ENCODE measurements at regions not wholly inside any gene's neighbourhood (a gene's known extent, or its start where the extent isn't known, plus 50 kb on each side); places are given as distances from the start of the nearest gene placed in this dataset.

DNA sequence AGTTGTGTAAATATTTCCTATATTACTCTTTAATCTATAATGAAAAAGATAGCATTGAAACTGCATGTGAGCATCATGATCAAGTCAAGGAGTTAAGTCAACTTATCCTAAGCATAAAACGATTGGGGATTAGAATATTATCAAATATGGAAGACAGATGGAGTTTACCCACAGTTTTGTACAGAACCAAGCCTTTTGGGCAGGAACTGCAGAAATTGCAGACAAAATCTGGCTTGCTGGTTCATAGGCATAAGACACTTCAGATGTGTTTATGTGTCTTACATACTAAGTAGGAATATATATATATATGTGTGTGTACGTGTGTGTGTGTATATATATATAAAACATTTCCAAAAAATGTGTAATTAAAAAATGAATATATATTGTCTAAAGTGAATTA is 375.4 kb upstream of the TPK1 start:
- no peak overlapping the region for H3K27ac ChIP-seq (ENCODE audit: low read depth, low read length)
- H3K9me3 ChIP-seq (ENCODE audit: control insufficient read depth, insufficient read depth, low read depth, low read length), result no peaks in the 10 kb centered on the region
- H3K4me3 ChIP-seq (ENCODE audit: low read depth, low read length), result no peak overlapping the region
- no peak overlapping the region for H3K9ac ChIP-seq (ENCODE audit: low read length)
- H3K27me3 ChIP-seq (ENCODE audit: control insufficient read depth, insufficient read depth, low read length), result no peaks in the 10 kb centered on the region
- no peaks in the 10 kb centered on the region for H3K4me1 ChIP-seq (ENCODE audit: control insufficient read depth, insufficient read depth, low read length)
- no peaks in the 10 kb centered on the region for H3K36me3 ChIP-seq (ENCODE audit: control insufficient read depth, insufficient read depth, low read length)

DNA sequence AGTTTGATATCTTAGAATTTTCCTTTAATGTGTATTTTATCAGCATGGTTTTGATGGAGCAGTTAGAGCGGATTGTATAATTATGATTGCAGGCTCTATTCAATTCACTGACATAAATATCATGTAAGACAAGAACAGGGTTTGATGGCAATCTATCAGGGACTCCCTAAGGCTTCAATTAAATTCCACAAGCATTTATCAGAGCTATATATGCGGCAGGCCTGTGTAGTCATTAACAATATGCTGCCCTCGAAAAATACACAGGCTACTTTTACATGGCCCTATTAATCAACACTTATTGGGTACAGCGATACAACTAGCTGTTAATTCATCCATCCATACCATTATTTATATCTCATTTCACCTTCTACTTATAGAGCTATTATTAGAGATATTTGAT is 358.1 kb upstream of the TPK1 start:
- H3K27me3 ChIP-seq (ENCODE audit: control insufficient read depth, insufficient read depth, low read length), result no peaks in the 10 kb centered on the region
- H3K36me3 ChIP-seq (ENCODE audit: control insufficient read depth, insufficient read depth, low read length), result no peaks in the 10 kb centered on the region
- no peaks in the 10 kb centered on the region for H3K4me1 ChIP-seq (ENCODE audit: control insufficient read depth, insufficient read depth, low read length)
- no peak overlapping the region for H3K4me3 ChIP-seq (ENCODE audit: low read depth, low read length)
- H3K9ac ChIP-seq (ENCODE audit: low read length), result no peak overlapping the region
- H3K9me3 ChIP-seq (ENCODE audit: control insufficient read depth, insufficient read depth, low read depth, low read length), result no peaks in the 10 kb centered on the region
- H3K27ac ChIP-seq (ENCODE audit: low read depth, low read length), result no peak overlapping the region

DNA sequence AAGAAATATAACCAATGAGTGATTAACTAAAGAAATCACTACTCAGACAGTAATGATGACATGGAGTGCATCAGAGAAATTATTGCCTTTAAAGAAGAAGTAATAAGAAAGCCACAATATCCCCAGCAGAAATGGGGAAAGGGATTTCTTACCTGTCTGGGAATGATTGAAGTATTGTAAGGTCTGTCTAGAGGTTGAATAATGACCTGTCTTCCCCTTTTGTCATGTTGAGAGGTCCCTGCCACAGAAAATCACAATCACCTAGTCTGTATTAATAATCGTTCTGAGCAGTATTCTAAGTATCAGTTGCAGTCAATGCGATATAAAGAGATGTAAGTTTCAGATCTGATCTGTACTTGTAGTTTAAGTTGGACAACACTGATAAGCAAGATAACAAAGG is 349.1 kb upstream of the TPK1 start:
- Histone ChIP-seq H3K4me3 (ENCODE audit: low read depth, low read length) (no peak overlapping the region), H3K27me3 (ENCODE audit: control insufficient read depth, insufficient read depth, low read length) (no peaks in the 10 kb centered on the region), H3K27ac (ENCODE audit: low read depth, low read length) (no peak overlapping the region), H3K9ac (ENCODE audit: low read length) (no peak overlapping the region), H3K36me3 (ENCODE audit: control insufficient read depth, insufficient read depth, low read length) (no peaks in the 10 kb centered on the region), H3K4me1 (ENCODE audit: control insufficient read depth, insufficient read depth, low read length) (no peaks in the 10 kb centered on the region), H3K9me3 (ENCODE audit: control insufficient read depth, insufficient read depth, low read depth, low read length) (no peaks in the 10 kb centered on the region)

DNA sequence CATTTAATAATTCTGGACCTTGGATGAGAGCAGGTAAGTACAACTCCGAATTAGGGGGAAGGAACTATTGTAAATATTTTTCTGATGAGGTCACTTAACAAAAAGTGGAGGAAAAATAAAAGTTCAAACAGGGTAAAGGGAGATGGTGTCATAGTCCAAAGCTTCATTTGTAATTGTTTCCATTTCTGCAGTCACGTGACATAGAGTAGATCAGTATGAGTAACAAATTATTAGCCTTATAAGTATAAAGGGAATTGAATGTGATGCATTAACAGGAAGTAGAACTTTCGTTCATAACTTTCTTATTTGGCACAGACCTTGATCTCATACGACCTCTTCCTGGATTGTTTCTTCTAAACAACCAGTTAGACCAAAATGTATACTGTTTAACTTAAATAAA is 347.2 kb upstream of the TPK1 start:
- no peaks in the 10 kb centered on the region for H3K9me3 ChIP-seq (ENCODE audit: control insufficient read depth, insufficient read depth, low read depth, low read length)
- no peak overlapping the region for H3K9ac ChIP-seq (ENCODE audit: low read length)
- no peak overlapping the region for H3K27ac ChIP-seq (ENCODE audit: low read depth, low read length)
- H3K4me1 ChIP-seq (ENCODE audit: control insufficient read depth, insufficient read depth, low read length), result no peaks in the 10 kb centered on the region
- H3K4me3 ChIP-seq (ENCODE audit: low read depth, low read length), result no peak overlapping the region
- H3K36me3 ChIP-seq (ENCODE audit: control insufficient read depth, insufficient read depth, low read length), result no peaks in the 10 kb centered on the region
- H3K27me3 ChIP-seq (ENCODE audit: control insufficient read depth, insufficient read depth, low read length), result no peaks in the 10 kb centered on the region

DNA sequence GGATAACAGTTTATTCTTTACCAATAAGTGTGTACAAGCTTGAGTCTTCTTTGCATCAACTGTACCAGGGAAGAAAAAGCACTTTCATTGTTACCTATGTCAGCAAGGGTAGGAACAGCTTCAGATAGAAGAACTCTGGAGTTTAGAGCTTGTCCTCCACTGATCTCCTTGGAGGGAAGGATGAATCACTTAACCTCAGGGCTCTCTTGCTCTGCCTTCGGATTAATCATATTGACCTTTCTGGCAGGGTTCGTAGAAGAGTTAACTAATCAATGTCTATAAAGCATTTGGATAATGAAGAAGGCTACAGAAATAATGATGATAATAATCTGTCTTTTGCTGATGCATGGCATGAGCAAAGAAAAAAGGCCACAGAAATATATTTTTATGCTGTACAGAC is 339.5 kb upstream of the TPK1 start:
- no peaks in the 10 kb centered on the region for H3K4me1 ChIP-seq (ENCODE audit: control insufficient read depth, insufficient read depth, low read length)

DNA sequence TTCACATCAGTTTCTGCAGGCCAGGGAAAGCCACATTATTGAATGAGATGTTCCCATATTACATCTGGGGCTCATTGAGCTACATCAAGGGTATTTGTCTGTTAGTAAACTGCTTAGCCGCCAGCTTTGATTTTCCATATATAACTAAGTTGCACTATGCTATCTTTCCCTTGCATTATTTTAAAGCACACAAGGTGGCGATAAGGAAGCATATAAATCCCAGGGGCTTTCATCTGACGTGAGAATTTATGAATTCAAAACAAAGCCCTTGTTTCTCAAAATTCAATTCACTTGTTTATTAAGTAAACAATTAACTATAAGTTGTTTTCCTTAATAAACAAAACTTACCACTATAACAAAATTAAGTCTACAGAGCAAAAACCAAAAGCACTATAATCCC is 334.1 kb upstream of the TPK1 start:
- Histone ChIP-seq H3K36me3 (ENCODE audit: control insufficient read depth, insufficient read depth, low read length) (no peaks in the 10 kb centered on the region), H3K4me3 (ENCODE audit: low read depth, low read length) (no peak overlapping the region), H3K9ac (ENCODE audit: low read length) (no peak overlapping the region)

More for the DNA sequence above, 339.5 kb upstream of the TPK1 start:
- Histone ChIP-seq H3K4me3 (ENCODE audit: low read depth, low read length) (no peak overlapping the region), H3K9me3 (ENCODE audit: control insufficient read depth, insufficient read depth, low read depth, low read length) (peaks cover 6% of the 10 kb centered on the region; the same call in 1 of the 2 replicates), H3K27me3 (ENCODE audit: control insufficient read depth, insufficient read depth, low read length) (no peaks in the 10 kb centered on the region), H3K27ac (ENCODE audit: low read depth, low read length) (no peak overlapping the region), H3K9ac (ENCODE audit: low read length) (no peak overlapping the region), H3K36me3 (ENCODE audit: control insufficient read depth, insufficient read depth, low read length) (no peaks in the 10 kb centered on the region)

DNA sequence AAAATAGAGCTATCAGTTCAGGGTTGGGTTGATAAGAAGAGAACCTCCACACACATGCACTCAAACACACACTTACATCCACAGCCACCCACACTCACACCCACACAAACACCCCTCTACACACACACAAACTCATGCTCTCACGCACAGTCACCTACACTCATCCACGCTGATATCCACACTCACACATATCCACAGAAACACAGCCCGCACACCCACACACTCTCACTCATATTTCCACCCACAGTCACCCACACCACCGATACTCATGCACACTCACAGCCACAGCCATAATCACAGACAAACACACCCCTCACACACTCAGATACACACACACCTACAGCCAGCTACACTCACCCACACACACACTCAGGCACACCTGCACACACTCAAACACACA is 333.0 kb upstream of the TPK1 start:
- Histone ChIP-seq H3K36me3 (ENCODE audit: control insufficient read depth, insufficient read depth, low read length) (no peaks in the 10 kb centered on the region), H3K4me3 (ENCODE audit: low read depth, low read length) (no peak overlapping the region), H3K4me1 (ENCODE audit: control insufficient read depth, insufficient read depth, low read length) (no peaks in the 10 kb centered on the region), H3K27ac (ENCODE audit: low read depth, low read length) (no peak overlapping the region), H3K9me3 (ENCODE audit: control insufficient read depth, insufficient read depth, low read depth, low read length) (peaks cover 6% of the 10 kb centered on the region; the same call in 1 of the 2 replicates), H3K27me3 (ENCODE audit: control insufficient read depth, insufficient read depth, low read length) (no peaks in the 10 kb centered on the region), H3K9ac (ENCODE audit: low read length) (no peak overlapping the region)

More for the DNA sequence above, 334.1 kb upstream of the TPK1 start:
- no peaks in the 10 kb centered on the region for H3K27me3 ChIP-seq (ENCODE audit: control insufficient read depth, insufficient read depth, low read length)
- H3K4me1 ChIP-seq (ENCODE audit: control insufficient read depth, insufficient read depth, low read length), result no peaks in the 10 kb centered on the region
- H3K27ac ChIP-seq (ENCODE audit: low read depth, low read length), result no peak overlapping the region
- H3K9me3 ChIP-seq (ENCODE audit: control insufficient read depth, insufficient read depth, low read depth, low read length), result peaks cover 6% of the 10 kb centered on the region; the same call in 1 of the 2 replicates

DNA sequence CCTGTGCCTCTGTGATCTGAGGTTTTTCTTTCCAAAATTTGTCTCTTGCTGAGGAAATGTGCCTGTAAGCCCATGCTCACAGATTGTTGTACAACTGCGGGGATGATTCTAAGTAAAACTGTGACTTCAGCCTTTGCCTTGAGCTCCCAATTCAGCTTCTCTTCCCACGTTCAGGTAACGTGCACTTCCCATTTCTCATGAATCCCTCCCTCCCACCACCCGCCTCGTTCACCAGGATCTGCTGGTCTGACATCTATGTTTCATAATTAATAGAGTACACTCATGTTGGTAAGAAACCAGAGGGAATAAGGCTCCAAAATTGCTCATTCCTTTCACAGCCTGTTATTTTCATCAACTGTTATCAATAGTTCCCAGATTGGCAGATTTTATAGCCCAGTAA is 332.6 kb upstream of the TPK1 start:
- no peak overlapping the region for H3K4me3 ChIP-seq (ENCODE audit: low read depth, low read length)
- H3K36me3 ChIP-seq (ENCODE audit: control insufficient read depth, insufficient read depth, low read length), result no peaks in the 10 kb centered on the region
- H3K27me3 ChIP-seq (ENCODE audit: control insufficient read depth, insufficient read depth, low read length), result no peaks in the 10 kb centered on the region
- H3K9ac ChIP-seq (ENCODE audit: low read length), result no peak overlapping the region
- no peaks in the 10 kb centered on the region for H3K4me1 ChIP-seq (ENCODE audit: control insufficient read depth, insufficient read depth, low read length)
- no peak overlapping the region for H3K27ac ChIP-seq (ENCODE audit: low read depth, low read length)
- peaks cover 6% of the 10 kb centered on the region; the same call in 1 of the 2 replicates for H3K9me3 ChIP-seq (ENCODE audit: control insufficient read depth, insufficient read depth, low read depth, low read length)

DNA sequence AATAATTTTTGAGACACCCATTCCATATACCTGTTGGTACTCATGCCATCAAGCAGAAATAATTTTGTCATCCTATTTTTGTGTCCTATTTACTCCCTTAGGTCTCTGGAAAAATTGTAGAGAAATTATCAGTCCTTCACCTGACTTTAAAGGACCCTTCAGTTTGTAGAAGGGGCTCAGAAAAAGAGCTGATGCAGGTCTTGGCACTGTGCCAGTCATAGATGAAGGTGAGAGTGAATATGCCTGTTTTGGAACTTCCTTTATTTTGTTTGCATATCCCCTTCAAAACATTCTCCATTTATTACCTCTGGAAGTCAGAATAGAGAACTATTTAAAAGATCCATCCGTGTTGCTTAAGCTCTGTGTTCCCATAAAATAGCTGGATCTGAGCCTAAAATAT is 321.0 kb upstream of the TPK1 start:
- Histone ChIP-seq H3K9me3 (ENCODE audit: control insufficient read depth, insufficient read depth, low read depth, low read length) (no peaks in the 10 kb centered on the region), H3K27me3 (ENCODE audit: control insufficient read depth, insufficient read depth, low read length) (no peaks in the 10 kb centered on the region), H3K9ac (ENCODE audit: low read length) (no peak overlapping the region), H3K36me3 (ENCODE audit: control insufficient read depth, insufficient read depth, low read length) (no peaks in the 10 kb centered on the region), H3K4me3 (ENCODE audit: low read depth, low read length) (no peak overlapping the region), H3K27ac (ENCODE audit: low read depth, low read length) (no peak overlapping the region), H3K4me1 (ENCODE audit: control insufficient read depth, insufficient read depth, low read length) (no peaks in the 10 kb centered on the region)

DNA sequence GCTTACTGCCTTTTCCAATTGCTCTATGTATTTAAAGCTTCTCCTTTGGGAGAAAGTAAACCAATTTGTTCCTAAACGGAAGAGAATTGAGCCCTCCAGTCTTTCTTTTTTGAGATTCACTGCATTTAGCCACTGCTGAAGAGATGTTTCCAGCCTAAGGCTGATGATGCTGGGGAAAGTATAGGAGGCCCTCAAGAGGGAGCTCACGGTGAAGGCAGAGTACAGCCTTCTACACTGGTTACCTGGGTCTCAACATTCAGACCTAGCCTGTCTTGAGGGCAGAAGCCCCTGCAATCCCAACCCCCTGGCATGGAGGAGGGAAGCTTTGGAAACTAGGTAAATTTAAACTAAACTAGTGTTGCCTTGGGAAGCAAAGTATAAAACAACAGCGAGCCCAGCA is 316.7 kb upstream of the TPK1 start:
- Histone ChIP-seq H3K9me3 (ENCODE audit: control insufficient read depth, insufficient read depth, low read depth, low read length) (no peaks in the 10 kb centered on the region), H3K4me1 (ENCODE audit: control insufficient read depth, insufficient read depth, low read length) (no peaks in the 10 kb centered on the region), H3K9ac (ENCODE audit: low read length) (no peak overlapping the region), H3K36me3 (ENCODE audit: control insufficient read depth, insufficient read depth, low read length) (no peaks in the 10 kb centered on the region), H3K27ac (ENCODE audit: low read depth, low read length) (no peak overlapping the region), H3K27me3 (ENCODE audit: control insufficient read depth, insufficient read depth, low read length) (no peaks in the 10 kb centered on the region), H3K4me3 (ENCODE audit: low read depth, low read length) (no peak overlapping the region)

DNA sequence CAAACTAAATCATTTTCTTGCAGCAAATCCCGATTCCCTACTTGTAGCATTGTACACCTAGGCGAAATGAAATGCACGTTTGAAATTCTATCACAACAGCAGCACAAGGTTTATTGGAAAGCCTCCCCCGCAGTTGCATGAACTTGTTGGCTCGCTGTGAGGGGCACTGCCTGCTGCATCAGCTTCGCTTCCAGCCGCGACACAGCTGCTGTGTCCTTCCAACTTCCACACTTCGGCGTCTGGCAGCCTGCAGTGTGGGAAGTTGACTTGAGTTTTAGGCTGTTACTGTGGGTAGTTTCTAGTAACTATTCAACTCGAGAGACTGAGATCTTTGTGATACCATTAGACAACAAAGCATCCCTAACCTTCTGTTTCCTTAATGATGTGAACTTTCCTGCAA is 315.8 kb upstream of the TPK1 start:
- Histone ChIP-seq H3K4me1 (ENCODE audit: control insufficient read depth, insufficient read depth, low read length) (no peaks in the 10 kb centered on the region), H3K36me3 (ENCODE audit: control insufficient read depth, insufficient read depth, low read length) (no peaks in the 10 kb centered on the region), H3K27me3 (ENCODE audit: control insufficient read depth, insufficient read depth, low read length) (no peaks in the 10 kb centered on the region), H3K27ac (ENCODE audit: low read depth, low read length) (no peak overlapping the region), H3K4me3 (ENCODE audit: low read depth, low read length) (no peak overlapping the region), H3K9me3 (ENCODE audit: control insufficient read depth, insufficient read depth, low read depth, low read length) (no peaks in the 10 kb centered on the region), H3K9ac (ENCODE audit: low read length) (no peak overlapping the region)

DNA sequence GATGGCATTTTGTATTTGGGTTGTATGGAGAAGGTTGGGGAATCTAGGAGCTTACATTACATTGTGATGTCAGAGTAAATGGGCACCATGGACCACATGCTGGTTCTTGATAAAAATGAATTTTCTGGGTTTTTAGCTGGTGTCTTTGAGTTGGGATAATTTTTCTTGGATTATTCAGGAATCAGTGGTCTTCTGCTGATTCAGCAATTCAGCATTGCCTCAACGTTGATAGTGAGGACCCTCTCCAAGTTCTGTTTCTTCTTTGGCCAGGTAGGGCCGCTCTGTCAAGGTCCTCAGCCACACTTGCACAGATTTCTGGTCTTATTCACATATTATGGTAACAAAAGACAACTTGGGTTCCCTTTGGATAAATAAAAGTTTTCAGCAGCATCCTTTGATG is 312.0 kb upstream of the TPK1 start:
- Histone ChIP-seq H3K9ac (ENCODE audit: low read length) (no peak overlapping the region), H3K27ac (ENCODE audit: low read depth, low read length) (no peak overlapping the region), H3K4me3 (ENCODE audit: low read depth, low read length) (no peak overlapping the region), H3K36me3 (ENCODE audit: control insufficient read depth, insufficient read depth, low read length) (no peaks in the 10 kb centered on the region), H3K27me3 (ENCODE audit: control insufficient read depth, insufficient read depth, low read length) (no peaks in the 10 kb centered on the region), H3K4me1 (ENCODE audit: control insufficient read depth, insufficient read depth, low read length) (no peaks in the 10 kb centered on the region), H3K9me3 (ENCODE audit: control insufficient read depth, insufficient read depth, low read depth, low read length) (no peaks in the 10 kb centered on the region)

All from HUES6 (cell line).